DMS153 treated with DMSO at 0.1 percent for 48 hours (cell line): ENCODE measurements at regions not wholly inside any gene's neighbourhood (a gene's known extent, or its start where the extent isn't known, plus 50 kb on each side); places are given as distances from the start of the nearest gene placed in this dataset.

Experiments used
- DNase-seq: peaks from one replicate; lab custom pipeline; 2025; ENCODE audit not compliant: unreplicated experiment; lab: John Stamatoyannopoulos, UW

GRCh38 chr1:116819081-116819480 is 64.9 kb downstream of the CD2 start:
- DNase-seq: no peak

DNA sequence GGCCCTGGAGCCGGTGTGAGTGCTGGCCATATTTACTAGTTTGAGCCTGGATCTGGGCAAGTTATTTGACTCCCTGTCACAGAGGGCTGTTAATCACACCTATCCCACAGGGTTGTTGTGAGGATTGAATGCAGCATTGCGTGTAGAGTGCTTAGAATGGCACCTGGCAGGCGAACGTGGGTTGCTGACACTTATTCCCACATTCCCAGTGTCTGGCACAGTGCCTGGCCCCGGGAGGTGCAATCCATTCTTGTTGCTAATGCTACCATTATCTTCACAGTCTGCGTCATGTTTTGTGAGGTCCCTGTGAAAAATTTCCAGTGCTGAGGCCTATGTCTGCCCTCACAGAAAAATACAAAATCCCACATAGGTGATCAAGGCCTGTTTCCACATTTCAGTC is 66.1 kb downstream of the CD2 start:
- DNase-seq: no peak

DNA sequence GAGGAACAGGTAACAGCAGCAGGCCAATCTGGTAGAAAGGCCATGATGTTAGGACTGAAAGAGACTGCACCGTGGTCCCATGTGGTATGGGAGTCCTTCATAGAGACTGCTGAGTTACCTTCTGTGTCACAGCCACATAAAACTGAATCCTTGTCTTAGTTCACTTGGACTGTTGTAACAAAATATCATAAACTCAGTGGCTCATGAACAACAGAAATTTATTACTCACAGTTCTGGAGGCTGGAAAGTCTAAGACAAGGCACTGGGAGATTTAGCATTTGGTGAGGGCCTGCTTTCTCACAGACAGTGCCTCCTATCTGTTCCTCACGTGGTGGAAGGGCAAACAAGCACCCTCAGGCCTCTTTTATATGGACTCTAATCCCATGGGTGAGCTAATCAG is 67.5 kb downstream of the CD2 start:
- DNase-seq: no peak

DNA sequence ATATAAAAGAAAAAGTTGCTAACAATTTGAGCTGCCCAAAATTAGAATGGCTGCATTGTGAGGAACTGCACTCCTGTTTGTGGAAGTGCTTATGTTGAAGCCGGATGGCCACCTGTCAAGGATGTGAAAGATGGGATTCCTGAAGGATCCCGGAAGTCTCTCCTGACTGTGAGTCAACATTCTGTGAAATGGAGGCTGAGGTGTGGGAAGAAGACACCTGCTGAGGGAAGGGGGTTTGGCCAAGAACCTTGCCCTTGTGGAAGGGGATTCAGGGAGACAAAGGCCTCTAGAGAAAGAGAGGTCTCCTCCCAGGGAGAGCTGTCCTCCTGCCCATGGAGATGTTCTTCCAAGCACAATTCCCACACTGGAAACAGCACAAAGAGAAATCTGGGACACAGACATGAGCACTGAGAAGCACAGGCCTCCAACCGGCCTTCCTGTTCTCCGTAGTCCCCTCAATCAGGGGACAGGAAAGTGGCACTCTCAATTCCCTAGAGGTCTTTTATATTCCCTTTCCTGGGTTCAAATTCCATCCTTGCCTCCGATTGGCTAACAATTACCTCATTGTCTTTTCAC is 70.5 kb downstream of the CD2 start:
- peak; percentile 70 for DNase-seq

DNA sequence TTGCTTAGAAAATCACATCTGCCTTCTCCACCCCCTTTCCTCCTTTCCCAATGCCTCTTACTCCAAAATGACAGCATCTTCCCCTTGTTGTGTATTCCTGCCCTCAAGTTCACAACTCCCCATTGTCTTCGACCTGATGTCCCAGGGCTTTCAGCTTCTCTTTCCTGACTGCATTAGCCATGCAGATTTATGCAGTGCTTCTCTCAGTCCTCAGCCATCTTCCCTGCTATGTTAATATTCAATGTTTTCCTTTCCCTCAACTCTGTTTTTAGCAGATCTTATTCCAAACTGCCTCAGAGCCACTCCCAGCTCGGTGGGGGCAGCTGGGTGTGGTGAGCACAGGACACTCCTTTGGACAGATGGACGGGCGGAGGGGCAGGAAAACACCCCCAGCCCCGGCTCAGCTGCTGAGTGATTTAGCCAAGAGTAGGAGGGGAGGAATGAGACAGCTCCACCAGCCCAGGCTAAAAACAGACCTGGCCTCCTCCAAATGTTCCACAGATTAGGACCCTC is 71.0 kb downstream of the CD2 start:
- peak; percentile 70 for DNase-seq

DNA sequence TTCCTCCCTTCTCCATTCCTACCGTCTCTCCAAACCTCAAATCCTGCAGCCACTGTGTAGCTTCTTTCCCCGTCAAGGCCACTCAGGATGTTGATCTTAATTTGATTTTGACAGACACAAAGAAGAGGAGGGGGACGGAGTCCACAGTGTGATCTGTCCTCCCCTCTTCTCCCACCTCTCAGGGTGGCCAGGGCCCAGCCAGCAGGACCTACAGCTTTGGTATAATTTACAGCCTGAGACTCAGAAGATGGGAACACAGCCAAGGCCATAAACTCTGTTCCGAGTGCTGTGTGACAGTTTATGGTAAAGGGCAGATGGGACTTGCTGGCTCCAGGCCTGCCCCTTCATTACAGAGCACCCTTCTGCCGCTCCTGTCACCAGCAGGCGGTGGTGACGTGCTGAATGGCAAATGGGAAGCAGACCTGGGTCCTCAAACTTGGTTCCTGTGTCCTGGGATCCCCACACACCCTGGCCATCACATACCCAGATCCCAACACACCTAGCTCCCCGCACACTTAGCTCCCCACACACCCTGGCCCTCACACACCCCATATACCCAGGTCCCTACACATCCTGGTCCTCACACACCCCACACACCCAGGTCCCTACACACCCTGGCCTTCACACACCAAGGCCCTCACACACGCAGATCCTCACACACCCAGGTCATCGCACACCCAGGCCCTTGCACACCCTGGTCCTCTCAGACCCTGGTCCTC is 71.6 kb downstream of the CD2 start:
- DNase-seq: peak; percentile 88

DNA sequence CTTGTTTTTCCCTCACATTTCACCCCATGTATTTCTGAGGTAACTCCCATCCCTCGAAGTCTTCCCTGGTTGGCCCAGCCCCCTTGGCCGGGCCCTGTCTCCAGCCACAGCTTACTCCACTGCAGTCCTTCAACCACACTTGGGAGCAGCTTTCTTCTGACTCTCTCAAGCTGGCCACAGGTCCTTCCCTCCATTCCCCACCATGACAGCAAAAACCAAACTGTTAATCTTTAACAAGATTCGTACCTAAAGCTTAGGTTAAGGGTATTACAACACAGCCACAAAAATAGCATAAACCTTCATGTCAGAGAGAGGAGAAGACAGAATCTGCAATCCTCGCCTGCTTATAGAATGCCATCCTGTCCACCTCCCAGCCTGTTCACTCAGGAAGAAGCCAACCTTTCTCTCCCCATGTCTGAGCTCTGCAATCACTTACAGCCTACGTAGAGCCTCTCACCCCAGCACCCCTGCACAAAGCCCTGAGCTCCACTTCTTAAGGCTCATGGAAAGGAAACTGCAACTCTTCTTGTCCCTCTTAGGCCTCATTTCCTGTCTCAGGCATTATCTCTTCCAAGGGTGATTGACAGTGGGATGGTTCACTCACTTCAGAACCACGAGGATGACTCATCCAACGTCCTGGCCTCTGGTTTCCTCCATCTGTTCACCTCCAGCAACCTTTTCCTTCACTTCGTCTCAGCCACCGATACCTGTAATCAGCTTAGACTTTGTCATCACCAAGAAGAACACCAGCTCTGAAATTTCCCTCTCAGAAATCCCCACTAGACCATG is 72.8 kb downstream of the CD2 start:
- no peak for DNase-seq

GRCh38 chr1:116827607-116828105 is 73.4 kb downstream of the CD2 start:
- DNase-seq: no peak

DNA sequence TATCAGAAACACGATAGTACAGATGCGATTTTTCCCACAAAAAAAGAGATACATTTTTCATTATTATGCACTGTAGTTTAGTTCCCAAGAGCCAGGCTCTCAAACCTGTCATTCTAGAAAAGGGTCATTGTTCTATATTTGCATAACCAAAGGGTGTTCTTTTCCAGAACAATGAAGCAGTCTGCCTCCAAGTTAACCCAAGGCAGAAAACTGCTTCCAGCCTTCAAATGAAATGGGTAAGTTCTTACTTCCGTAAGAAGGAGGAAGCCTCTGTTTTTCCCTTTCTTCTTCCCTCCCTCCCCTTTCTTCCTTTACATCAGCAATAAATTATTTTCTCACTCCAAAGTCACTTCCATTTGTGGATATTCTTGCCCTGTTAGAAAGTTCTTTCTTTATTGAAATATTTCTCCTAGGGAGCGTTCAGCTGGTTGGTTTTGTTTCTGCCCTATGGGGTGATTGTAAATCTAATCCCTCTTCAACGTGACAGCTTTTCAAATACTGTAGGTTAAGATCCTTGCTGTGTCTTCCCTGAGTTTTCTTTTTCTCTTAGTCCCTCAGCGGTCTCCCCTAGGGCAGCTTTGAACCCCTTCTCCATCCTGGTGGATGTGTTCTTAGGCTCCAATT is 77.3 kb upstream of the PTGFRN start:
- no peak for DNase-seq

- no peak for DNase-seq
Observed at GRCh38 chr1:116832932-116833578, 76.7 kb upstream of the PTGFRN start.

DNA sequence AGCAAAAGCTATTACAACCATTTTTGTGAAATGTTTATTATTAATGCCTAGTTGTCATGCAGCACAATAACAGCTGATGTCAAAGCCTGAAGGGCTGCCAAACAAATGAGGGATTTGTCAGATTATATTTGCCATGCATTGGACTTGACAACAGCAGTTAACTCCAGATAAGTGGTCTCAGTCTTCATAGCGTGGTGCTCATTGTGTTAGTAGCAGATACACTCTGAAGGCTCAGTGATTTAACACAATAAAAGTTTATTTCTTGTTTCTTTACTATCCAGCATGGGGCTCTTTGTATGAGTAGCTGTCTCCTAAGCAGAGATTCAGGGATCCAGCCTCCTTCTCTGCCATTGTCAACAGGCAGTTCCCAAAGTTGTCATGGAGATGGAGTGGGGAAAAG is 76.0 kb upstream of the PTGFRN start:
- DNase-seq: no peak

- no peak for DNase-seq
Observed at GRCh38 chr1:116834595-116834994, 75.1 kb upstream of the PTGFRN start.

GRCh38 chr1:116835161-116835560 is 74.6 kb upstream of the PTGFRN start:
- no peak for DNase-seq

DNA sequence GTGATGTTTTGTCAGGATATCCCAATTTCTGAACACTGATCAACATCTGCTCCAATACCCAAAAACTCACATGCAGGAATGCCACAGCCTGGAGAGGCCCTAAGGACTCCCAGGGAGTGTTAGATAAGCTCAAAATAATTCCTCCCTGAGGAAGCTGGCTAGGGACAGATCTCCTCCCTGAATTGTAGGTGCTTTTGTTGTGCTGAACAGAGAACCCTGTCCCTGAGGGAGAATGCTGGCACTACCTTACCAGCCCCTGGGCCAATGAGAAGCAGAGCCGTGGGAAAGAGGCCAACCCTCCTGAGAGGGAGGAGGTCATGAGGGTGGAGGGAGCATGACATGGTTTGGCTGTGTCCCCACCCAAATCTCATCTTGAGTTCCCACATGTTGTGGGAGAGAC is 73.6 kb upstream of the PTGFRN start:
- no peak for DNase-seq

DNA sequence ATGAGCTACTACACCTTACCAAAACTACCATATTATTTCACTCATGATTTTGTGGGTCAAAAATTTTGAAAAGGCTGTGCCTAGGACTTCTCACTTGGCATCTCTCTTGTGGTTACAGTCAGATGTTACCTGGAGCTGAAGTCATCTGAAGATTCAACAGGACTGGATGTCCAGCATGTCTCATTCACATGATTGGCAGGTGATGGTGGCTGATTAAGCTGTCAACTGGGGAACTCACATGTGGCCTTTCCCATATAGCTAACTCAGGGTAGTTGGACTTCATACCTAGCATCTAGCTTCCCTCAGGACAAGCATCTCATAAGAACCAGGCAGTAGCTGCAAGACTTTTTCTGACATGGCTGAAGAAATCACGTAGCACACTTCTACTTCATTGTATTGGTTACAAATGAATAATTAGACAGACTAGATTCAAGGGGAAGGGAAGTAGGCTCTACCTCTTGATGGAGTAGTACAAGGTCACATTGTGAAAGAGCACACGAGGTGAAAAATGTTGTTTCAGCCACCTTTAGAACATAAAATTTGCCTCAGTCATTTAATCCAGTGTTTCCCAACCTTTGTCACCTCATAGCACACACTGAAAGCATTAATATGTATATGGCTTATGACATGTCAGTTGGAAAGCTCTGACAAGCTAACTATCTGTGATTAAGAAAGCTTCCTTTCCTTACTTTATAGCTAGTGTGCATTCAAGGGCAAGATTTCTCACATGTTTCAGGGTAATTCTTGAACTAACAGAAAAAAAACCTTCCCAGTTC is 68.0 kb upstream of the PTGFRN start:
- no peak for DNase-seq

DNA sequence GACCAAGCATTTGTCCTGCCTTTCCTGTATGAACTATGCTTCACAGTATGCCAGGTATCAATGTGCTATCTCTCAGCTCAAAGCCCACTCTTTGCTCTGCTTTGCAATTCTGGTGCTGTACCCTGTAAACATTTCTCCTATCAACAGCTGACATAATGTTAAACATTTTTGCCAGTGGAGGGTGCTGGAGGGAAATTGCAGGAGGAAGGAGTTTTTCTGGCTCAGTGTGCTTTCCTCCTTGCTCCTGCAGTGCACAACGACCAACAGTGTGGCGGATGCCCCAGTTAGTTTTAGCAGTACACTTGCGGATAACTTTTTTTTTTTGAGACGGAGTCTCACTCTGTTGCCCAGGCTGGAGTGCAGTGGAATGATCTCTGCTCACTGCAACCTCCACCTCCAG is 67.1 kb upstream of the PTGFRN start:
- no peak for DNase-seq

- no peak for DNase-seq
Observed at GRCh38 chr1:116844775-116845174, 64.9 kb upstream of the PTGFRN start.

DNA sequence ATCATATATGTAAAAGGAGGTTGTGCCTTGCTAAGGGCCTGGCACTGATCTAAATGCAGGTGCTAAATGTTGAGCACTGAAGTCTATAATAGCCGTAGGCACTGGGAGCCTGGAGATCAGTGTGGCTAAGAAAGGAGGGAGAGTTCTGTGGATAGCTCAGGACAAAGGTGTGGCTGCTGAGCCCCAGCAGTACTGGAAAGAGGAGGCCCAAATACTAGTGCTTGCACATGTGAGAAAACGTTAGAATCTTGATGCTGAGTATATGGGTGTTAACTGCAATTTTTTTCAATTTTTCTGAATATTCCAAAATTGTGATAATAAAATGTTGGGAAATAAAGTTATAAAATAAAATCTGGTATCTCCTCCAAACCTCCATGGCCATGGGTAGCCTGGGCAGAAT is 62.5 kb upstream of the PTGFRN start:
- DNase-seq: no peak

DNA sequence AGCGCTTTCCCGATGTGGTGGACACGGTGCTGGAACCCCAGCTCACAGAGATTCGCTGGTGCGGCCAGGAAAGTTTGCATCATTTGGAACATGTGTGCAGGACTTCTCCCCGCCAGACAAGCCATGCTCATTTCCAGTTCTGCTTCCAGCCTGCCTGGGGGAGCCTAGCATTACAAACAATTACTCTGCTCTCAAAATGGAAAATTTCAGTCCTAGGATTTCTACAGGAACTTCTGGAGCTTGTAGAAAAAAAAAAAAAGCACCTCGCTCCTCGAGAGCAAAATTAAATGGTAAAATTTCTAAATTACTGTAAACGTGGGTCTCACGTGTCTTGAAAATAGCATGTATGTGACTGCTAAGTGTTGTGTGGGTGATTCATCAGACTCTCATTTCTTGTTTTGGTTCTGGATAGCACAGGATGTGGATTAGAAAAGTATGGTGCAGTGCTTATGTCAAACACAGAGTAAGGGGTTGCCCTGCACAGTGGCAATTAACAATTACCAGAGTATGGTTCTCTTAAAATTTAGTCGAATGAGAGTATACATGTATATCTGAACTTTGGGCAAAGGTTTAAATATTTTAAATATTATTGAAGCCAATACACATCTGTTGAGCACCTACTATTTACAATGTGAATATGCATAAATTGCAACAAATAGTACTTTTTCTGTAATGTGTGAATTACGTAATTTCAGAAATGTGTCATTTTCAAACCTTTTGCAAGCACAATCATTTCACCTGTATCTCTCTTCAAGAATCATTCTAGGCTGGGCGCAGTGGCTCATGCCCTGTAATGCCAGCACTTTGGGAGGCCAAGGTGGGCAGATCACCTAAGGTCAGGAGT is 61.8 kb upstream of the PTGFRN start:
- DNase-seq: no peak
